ENCODE measurements at regions not wholly inside any gene's neighbourhood (a gene's known extent, or its start where the extent isn't known, plus 50 kb on each side); places are given as distances from the start of the nearest gene placed in this dataset.

DNA sequence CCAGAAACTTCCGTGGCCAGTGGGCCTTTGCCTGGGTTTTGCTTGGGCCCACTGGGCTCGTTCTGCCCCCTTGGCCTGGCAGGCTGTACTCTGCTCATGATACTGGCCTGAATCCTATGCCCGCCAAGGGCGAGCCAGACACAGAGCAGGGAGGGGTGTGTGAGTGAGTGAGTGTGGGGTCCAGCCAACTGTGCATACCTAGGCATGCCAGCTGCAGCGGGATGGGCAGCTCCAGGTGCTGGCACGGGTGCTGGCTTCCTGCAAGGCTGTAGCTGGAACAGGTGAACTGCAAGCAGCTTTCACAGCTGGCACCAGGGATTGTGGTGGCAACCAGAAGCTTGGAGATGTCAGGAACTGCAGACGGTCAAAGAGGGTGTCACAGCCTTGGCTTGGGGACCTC, 1276.4 kb downstream of the SLC16A7 start (continued):
- no peak for TF ChIP-seq ARID2 (IDR thresholded peaks at IDR 0.05)
- TF ChIP-seq IFI16 (CRISPR knock-in tag; IDR thresholded peaks at IDR 0.05) = no peak
- no peak for TF ChIP-seq SMARCC2 (IDR thresholded peaks at IDR 0.05; ENCODE audit: low read depth)

DNA sequence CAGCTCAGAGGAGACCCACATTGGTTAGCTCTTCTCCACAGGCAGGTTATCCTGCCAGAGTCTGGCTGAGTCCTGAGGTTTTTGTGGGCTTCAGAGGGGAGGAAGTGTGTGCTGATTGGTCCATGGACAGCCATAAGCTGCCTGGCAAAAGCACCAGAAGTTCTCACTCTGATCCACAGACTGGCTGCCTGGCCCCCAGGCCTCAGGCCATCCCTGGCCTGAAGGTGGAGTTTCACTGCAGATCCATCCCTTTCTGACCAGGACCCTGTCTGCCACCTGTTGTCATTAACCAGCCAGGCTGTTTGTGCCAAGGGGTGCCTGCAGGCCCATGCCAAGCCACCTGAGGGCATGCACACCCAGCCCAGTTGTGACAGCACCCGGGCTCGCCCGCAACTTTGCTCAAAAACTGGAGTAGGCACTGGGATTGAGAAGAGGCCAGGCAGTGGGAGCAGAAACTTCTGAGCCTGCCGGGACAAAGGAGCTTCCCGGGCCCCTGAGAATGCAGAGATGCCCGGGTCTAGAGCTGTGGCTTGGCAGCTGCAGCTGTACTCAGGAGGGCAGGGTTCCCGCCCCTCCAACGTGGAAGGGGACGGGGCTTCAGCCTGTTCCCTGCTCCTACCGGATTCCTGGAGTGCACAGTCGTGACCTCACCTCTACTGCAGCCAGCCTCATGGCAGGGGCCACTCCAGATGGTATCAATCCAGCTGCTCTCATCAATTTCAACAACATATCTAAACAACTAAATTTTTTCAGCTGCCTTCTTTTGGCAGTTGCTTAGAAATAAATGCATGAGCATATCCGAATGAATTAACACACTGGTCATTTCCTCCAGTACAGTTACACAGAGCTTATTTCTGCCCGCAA, 1277.3 kb downstream of the SLC16A7 start:
- Histone ChIP-seq H3K36me3 (ENCODE audit: control insufficient read depth, insufficient read depth, low read length) (no peaks in the 10 kb centered on the region), H3K4me1 (replicated peaks in 1 of 2; ENCODE audit: control insufficient read depth in 2 of 2, insufficient read depth in 2 of 2, low read length in 2 of 2) (no peaks in the 10 kb centered on the region), H4K20me1 (replicated peaks; ENCODE audit: control insufficient read depth, insufficient read depth, low read length) (no peaks in the 10 kb centered on the region), H3K27ac (ENCODE audit: extremely low read depth, low read depth, low read length) (no peak overlapping the region), H3K27me3 (ENCODE audit: control insufficient read depth in 2 of 2, insufficient read depth in 2 of 2, low read length in 2 of 2) (no peaks in the 10 kb centered on the region), H3K9ac (ENCODE audit: insufficient read depth in 1 of 2, low read depth in 2 of 2, low read length in 2 of 2) (no peak overlapping the region), H3K4me2 (ENCODE audit: insufficient read depth, low read length) (no peak overlapping the region), H3K79me2 (ENCODE audit: control insufficient read depth, insufficient read depth, low read length) (no peaks in the 10 kb centered on the region), H3K4me3 (no peak overlapping the region), H3K9me3 (replicated peaks; ENCODE audit: control insufficient read depth, insufficient read depth, low read depth, low read length) (no peaks in the 10 kb centered on the region), H3K9me1 (ENCODE audit: control insufficient read depth, insufficient read depth, low read length) (no peaks in the 10 kb centered on the region), H2AFZ (ENCODE audit: low read depth, low read length) (no peak overlapping the region)
- ATAC-seq (no peak), FAIRE-seq (no peak), DNase-seq (ENCODE audit: extremely low read depth in 1 of 4, low spot score in 3 of 4) (no peak)
- in situ Hi-C loops (cut with MboI) (no loop called here), intact Hi-C loops (cut with micrococcal nuclease) (no loop called here)
- ChIA-PET CTCF (ENCODE audit: low intra/inter-chr PET ratio) (no interaction called here), POLR2A (no interaction called here)
- no TSS peak for BruUV-seq (replicated peaks)
- WGBS (ENCODE audit: insufficient coverage, low coverage, missing lambda C conversion rate) = 0% methylated on average over 13 of the region's 13 CpGs
- TF ChIP-seq AFF1 (IDR thresholded peaks at IDR 0.05; ENCODE audit: low read depth in 1 of 2, partially characterized antibody in 2 of 2) = no peak
- TF ChIP-seq BMI1 (IDR thresholded peaks at IDR 0.05; ENCODE audit: low read length) = no peak
- no peak for TF ChIP-seq NR2F6 (CRISPR knock-in tag; IDR thresholded peaks at IDR 0.05)
- no peak for TF ChIP-seq CBX3 (IDR thresholded peaks at IDR 0.05; ENCODE audit: borderline replicate concordance in 1 of 2, low read length in 2 of 2)

Data from K562 (cell line).